ENCODE measurements at regions not wholly inside any gene's neighbourhood (a gene's known extent, or its start where the extent isn't known, plus 50 kb on each side); places are given as distances from the start of the nearest gene placed in this dataset.

- ChIA-PET POLR2A (ENCODE audit: low non-redundant PET) (interaction anchor here (1.1 kb wide), 1 partner anchor 80 kb away, joined by 3 read pairs; no protein-coding TSS in a partner anchor), CTCF (interaction anchor here (0.6 to 1.3 kb wide), 3 partner anchors 56 to 176 kb away, joined by 4 to 7 read pairs (median 5); no protein-coding TSS in a partner anchor)
- TF ChIP-seq, protein P1, sequence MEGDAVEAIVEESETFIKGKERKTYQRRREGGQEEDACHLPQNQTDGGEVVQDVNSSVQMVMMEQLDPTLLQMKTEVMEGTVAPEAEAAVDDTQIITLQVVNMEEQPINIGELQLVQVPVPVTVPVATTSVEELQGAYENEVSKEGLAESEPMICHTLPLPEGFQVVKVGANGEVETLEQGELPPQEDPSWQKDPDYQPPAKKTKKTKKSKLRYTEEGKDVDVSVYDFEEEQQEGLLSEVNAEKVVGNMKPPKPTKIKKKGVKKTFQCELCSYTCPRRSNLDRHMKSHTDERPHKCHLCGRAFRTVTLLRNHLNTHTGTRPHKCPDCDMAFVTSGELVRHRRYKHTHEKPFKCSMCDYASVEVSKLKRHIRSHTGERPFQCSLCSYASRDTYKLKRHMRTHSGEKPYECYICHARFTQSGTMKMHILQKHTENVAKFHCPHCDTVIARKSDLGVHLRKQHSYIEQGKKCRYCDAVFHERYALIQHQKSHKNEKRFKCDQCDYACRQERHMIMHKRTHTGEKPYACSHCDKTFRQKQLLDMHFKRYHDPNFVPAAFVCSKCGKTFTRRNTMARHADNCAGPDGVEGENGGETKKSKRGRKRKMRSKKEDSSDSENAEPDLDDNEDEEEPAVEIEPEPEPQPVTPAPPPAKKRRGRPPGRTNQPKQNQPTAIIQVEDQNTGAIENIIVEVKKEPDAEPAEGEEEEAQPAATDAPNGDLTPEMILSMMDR (conservative IDR thresholded peaks at IDR 0.05; ENCODE audit: low read depth, low read length), result no peak
- TF ChIP-seq EZH2 (IDR thresholded peaks at IDR 0.05; ENCODE audit: borderline replicate concordance, low read depth, low read length, poor library complexity, severe bottlenecking), result no peak
- DNase-seq (ENCODE audit: low spot score), result no peak
- BruUV-seq (replicated peaks), result no TSS peak
- intact Hi-C loops (cut with micrococcal nuclease; ENCODE audit: unreplicated experiment), result loop anchor here (2.0 to 10.0 kb wide), 5 partner anchors 250 to 857 kb away; no protein-coding TSS in a partner anchor
- no peak overlapping the region for H3K4me3 ChIP-seq (ENCODE audit: low read depth, low read length, poor library complexity, severe bottlenecking)
- no peaks in the 10 kb centered on the region for H3K27me3 ChIP-seq (replicated peaks; ENCODE audit: insufficient read depth, low read depth, low read length, poor library complexity)
- H3K27ac ChIP-seq (ENCODE audit: low read depth, low read length, poor library complexity, severe bottlenecking), result peak overlapping the region; percentile 66
- H3K9me3 ChIP-seq (ENCODE audit: low read depth, low read length, poor library complexity, severe bottlenecking), result peaks cover 6% of the 10 kb centered on the region
- H3K4me1 ChIP-seq (ENCODE audit: insufficient read depth, low read length, poor library complexity, severe bottlenecking), result peaks cover 59% of the 10 kb centered on the region
- peaks cover 41% of the 10 kb centered on the region for H3K36me3 ChIP-seq (ENCODE audit: insufficient read depth, low read length, poor library complexity, severe bottlenecking)
These were observed 52.3 kb upstream of the FDX1 start for GRCh38 chr11:110377434-110377833.

GRCh38 chr11:110379261-110379660 lies 50.5 kb upstream of the FDX1 start:
- CTCF ChIA-PET, result no interaction called here
- Histone ChIP-seq H3K9me3 (ENCODE audit: low read depth, low read length, poor library complexity, severe bottlenecking) (peaks cover 6% of the 10 kb centered on the region), H3K4me1 (ENCODE audit: insufficient read depth, low read length, poor library complexity, severe bottlenecking) (peaks cover 44% of the 10 kb centered on the region), H3K36me3 (ENCODE audit: insufficient read depth, low read length, poor library complexity, severe bottlenecking) (peaks cover 38% of the 10 kb centered on the region), H3K4me3 (ENCODE audit: low read depth, low read length, poor library complexity, severe bottlenecking) (no peak overlapping the region), H3K27ac (ENCODE audit: low read depth, low read length, poor library complexity, severe bottlenecking) (peak overlapping the region; percentile 40), H3K27me3 (replicated peaks; ENCODE audit: insufficient read depth, low read depth, low read length, poor library complexity) (no peaks in the 10 kb centered on the region)
- TF ChIP-seq, protein P1 (conservative IDR thresholded peaks at IDR 0.05; ENCODE audit: low read depth, low read length), result no peak
- no peak for TF ChIP-seq EZH2 (IDR thresholded peaks at IDR 0.05; ENCODE audit: borderline replicate concordance, low read depth, low read length, poor library complexity, severe bottlenecking)
- no peak for DNase-seq (ENCODE audit: low spot score)
- intact Hi-C loops (cut with micrococcal nuclease; ENCODE audit: unreplicated experiment), result loop anchor here (5.0 to 10.0 kb wide), 4 partner anchors 252 to 856 kb away; no protein-coding TSS in a partner anchor
- POLR2A ChIA-PET (ENCODE audit: low non-redundant PET), result no interaction called here
- BruUV-seq (replicated peaks), result no TSS peak

DNA sequence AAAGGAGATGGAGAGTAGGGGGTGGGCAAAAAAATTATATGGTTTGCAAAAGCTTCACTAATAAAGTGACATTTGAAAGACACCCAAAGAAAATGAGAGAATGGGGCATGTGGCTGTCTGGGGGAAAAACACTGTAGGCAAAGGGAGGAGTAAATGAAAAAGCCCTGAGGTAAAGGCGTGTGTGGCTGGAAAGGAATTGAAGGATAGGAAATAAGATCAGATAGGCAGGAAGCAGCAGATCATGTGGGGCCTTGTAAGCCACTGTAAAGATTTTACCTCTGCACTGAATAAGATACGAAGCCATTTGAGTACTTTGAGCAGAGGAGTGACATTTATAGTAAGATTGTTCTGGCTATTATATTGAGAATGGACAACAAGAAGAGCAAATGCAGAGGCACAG lies 49.8 kb upstream of the FDX1 start:
- TF ChIP-seq, protein P1 (conservative IDR thresholded peaks at IDR 0.05; ENCODE audit: low read depth, low read length), result no peak
- no peak for TF ChIP-seq EZH2 (IDR thresholded peaks at IDR 0.05; ENCODE audit: borderline replicate concordance, low read depth, low read length, poor library complexity, severe bottlenecking)
- H3K4me1 ChIP-seq (ENCODE audit: insufficient read depth, low read length, poor library complexity, severe bottlenecking), result peaks cover 37% of the 10 kb centered on the region
- intact Hi-C loops (cut with micrococcal nuclease; ENCODE audit: unreplicated experiment), result loop anchor here (5.0 to 10.0 kb wide), 4 partner anchors 253 to 855 kb away; no protein-coding TSS in a partner anchor
- H3K27ac ChIP-seq (ENCODE audit: low read depth, low read length, poor library complexity, severe bottlenecking), result peak overlapping the region; percentile 40
- peaks cover 38% of the 10 kb centered on the region for H3K36me3 ChIP-seq (ENCODE audit: insufficient read depth, low read length, poor library complexity, severe bottlenecking)
- ChIA-PET CTCF (no interaction called here), POLR2A (ENCODE audit: low non-redundant PET) (no interaction called here)
- no peak overlapping the region for H3K4me3 ChIP-seq (ENCODE audit: low read depth, low read length, poor library complexity, severe bottlenecking)
- no peak for DNase-seq (ENCODE audit: low spot score)
- H3K27me3 ChIP-seq (replicated peaks; ENCODE audit: insufficient read depth, low read depth, low read length, poor library complexity), result no peaks in the 10 kb centered on the region
- BruUV-seq (replicated peaks), result no TSS peak
- peaks cover 6% of the 10 kb centered on the region for H3K9me3 ChIP-seq (ENCODE audit: low read depth, low read length, poor library complexity, severe bottlenecking)

All from A673 (cell line).